IPS-18a (cell line): ENCODE measurements at regions not wholly inside any gene's neighbourhood (a gene's known extent, or its start where the extent isn't known, plus 50 kb on each side); places are given as distances from the start of the nearest gene placed in this dataset.

Source experiments
- H3K27ac ChIP-seq: one replicate; pipeline ENCODE4 v1.5.1; 2013; ENCODE audit warnings: low read length
- H3K27me3 ChIP-seq: one replicate; pipeline ENCODE4 v1.6.1; 2013; ENCODE audit warnings: mild to moderate bottlenecking, low read length; ENCODE audit not compliant: control insufficient read depth, insufficient read depth
- H3K36me3 ChIP-seq: one replicate; pipeline ENCODE4 v1.6.1; 2013; ENCODE audit warnings: low read depth, low read length; ENCODE audit not compliant: control insufficient read depth
- H3K4me1 ChIP-seq: one replicate; pipeline ENCODE4 v1.6.1; 2013; ENCODE audit warnings: low read depth, low read length; ENCODE audit not compliant: control insufficient read depth
- H3K4me3 ChIP-seq: one replicate; pipeline ENCODE4 v1.5.1; 2013; ENCODE audit warnings: low read length
- H3K9ac ChIP-seq: one replicate; pipeline ENCODE4 v1.6.1; 2013; ENCODE audit warnings: mild to moderate bottlenecking, low read length, moderate library complexity
- H3K9me3 ChIP-seq: one replicate; pipeline ENCODE4 v1.6.1; 2013; ENCODE audit warnings: low read depth, low read length; ENCODE audit not compliant: control insufficient read depth

GRCh38 chr2:22826703-22827102 is 558.3 kb upstream of the KLHL29 start:
- H3K27me3 ChIP-seq, result no peaks in the 10 kb centered on the region
- H3K27ac ChIP-seq, result no peak overlapping the region
- no peak overlapping the region for H3K9ac ChIP-seq
- H3K4me1 ChIP-seq, result no peaks in the 10 kb centered on the region
- no peak overlapping the region for H3K4me3 ChIP-seq
- no peaks in the 10 kb centered on the region for H3K9me3 ChIP-seq
- no peaks in the 10 kb centered on the region for H3K36me3 ChIP-seq

- Histone ChIP-seq H3K9ac (no peak overlapping the region), H3K4me1 (no peaks in the 10 kb centered on the region), H3K9me3 (no peaks in the 10 kb centered on the region), H3K27me3 (no peaks in the 10 kb centered on the region), H3K36me3 (no peaks in the 10 kb centered on the region), H3K4me3 (no peak overlapping the region), H3K27ac (no peak overlapping the region)
These were observed 555.2 kb upstream of the KLHL29 start for GRCh38 chr2:22829791-22830190.

- no peaks in the 10 kb centered on the region for H3K27me3 ChIP-seq
- no peak overlapping the region for H3K27ac ChIP-seq
- no peaks in the 10 kb centered on the region for H3K4me1 ChIP-seq
- no peaks in the 10 kb centered on the region for H3K9me3 ChIP-seq
- H3K36me3 ChIP-seq, result no peaks in the 10 kb centered on the region
- no peak overlapping the region for H3K9ac ChIP-seq
- no peak overlapping the region for H3K4me3 ChIP-seq
These were observed 552.8 kb upstream of the KLHL29 start for GRCh38 chr2:22832196-22832595.

DNA sequence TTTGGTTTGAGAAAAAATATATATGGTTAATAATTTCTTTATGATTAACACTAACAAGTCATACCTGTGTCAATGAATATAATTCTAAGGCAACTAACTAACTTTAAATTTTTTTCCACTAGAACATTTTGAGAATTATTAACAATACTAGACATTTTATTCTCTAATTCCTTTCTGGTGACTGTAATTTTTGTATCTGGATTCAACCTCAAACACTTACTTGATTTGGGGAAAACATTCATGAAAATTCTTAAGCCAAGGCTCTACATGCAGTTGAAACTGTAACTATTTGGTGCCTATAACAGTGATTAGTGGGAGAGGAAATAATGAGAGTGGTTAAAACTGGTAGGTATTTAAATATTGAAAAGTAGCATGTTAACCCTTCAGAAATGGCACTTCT is 546.5 kb upstream of the KLHL29 start:
- H3K27me3 ChIP-seq, result no peaks in the 10 kb centered on the region
- no peaks in the 10 kb centered on the region for H3K9me3 ChIP-seq
- no peak overlapping the region for H3K27ac ChIP-seq
- no peak overlapping the region for H3K9ac ChIP-seq
- H3K4me1 ChIP-seq, result no peaks in the 10 kb centered on the region
- H3K36me3 ChIP-seq, result no peaks in the 10 kb centered on the region
- H3K4me3 ChIP-seq, result no peak overlapping the region

DNA sequence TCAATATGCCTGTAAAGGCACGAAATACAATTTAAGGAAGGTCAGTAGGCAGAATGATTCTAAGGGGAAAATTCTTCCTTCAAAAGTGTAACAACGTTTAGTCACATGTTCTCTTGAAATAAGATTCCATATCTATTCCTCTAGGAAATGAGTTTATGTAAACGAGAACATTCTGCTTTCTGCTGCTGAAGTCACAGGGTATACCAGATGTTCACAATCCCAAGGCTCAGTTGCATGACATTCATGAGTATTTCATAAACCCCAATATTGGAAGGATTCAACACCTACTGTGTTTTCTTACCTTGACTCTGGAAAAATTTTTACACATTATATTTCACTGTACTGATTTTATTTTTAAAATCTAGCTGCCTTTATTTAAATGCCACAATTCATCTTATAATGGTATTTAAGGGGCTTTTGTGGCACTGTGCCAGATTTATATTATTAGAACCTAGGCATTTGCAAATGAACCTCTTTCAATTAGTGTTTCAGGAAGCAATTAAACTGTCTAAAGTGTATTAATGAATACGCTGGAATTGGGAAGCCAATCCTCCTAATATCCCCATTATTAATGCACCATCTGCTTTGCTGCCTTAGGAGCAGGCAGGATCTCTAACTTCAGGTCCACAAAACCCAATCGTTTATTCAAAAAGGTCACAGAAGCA is 542.6 kb upstream of the KLHL29 start:
- no peaks in the 10 kb centered on the region for H3K4me1 ChIP-seq
- no peaks in the 10 kb centered on the region for H3K36me3 ChIP-seq
- H3K27me3 ChIP-seq, result no peaks in the 10 kb centered on the region
- no peaks in the 10 kb centered on the region for H3K9me3 ChIP-seq
- H3K9ac ChIP-seq, result no peak overlapping the region
- no peak overlapping the region for H3K27ac ChIP-seq
- H3K4me3 ChIP-seq, result no peak overlapping the region

- H3K27ac ChIP-seq, result no peak overlapping the region
- H3K36me3 ChIP-seq, result no peaks in the 10 kb centered on the region
- no peaks in the 10 kb centered on the region for H3K9me3 ChIP-seq
- H3K27me3 ChIP-seq, result no peaks in the 10 kb centered on the region
- H3K4me3 ChIP-seq, result no peak overlapping the region
- no peak overlapping the region for H3K9ac ChIP-seq
- H3K4me1 ChIP-seq, result no peaks in the 10 kb centered on the region
These were observed 541.0 kb upstream of the KLHL29 start for GRCh38 chr2:22843919-22844537.

DNA sequence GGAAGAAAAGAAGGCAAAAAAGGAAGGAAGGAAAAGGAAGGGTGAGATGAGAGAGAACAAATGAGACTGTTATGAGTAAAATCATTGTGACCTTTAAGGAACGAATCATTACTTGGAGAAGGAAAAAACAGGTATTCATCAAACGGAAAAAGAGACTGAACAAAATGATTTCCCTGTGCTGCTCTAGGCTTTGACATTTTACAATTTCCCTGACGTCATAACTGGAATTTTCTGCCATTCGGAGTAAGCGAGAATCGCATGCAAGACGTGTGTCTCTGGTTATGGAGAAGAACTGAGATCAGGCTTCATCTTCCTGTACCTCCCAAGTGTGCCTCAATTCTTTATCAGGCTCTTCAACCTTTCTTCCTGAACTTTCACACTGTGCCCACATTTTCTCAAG is 534.7 kb upstream of the KLHL29 start:
- H3K27me3 ChIP-seq, result no peaks in the 10 kb centered on the region
- no peaks in the 10 kb centered on the region for H3K9me3 ChIP-seq
- H3K9ac ChIP-seq, result no peak overlapping the region
- H3K27ac ChIP-seq, result no peak overlapping the region
- peaks cover 3% of the 10 kb centered on the region for H3K4me1 ChIP-seq
- no peak overlapping the region for H3K4me3 ChIP-seq
- no peaks in the 10 kb centered on the region for H3K36me3 ChIP-seq

GRCh38 chr2:22854588-22854987 is 530.4 kb upstream of the KLHL29 start:
- no peak overlapping the region for H3K9ac ChIP-seq
- H3K4me3 ChIP-seq, result no peak overlapping the region
- H3K27me3 ChIP-seq, result no peaks in the 10 kb centered on the region
- H3K9me3 ChIP-seq, result no peaks in the 10 kb centered on the region
- H3K4me1 ChIP-seq, result peaks cover 3% of the 10 kb centered on the region
- H3K36me3 ChIP-seq, result no peaks in the 10 kb centered on the region
- H3K27ac ChIP-seq, result no peak overlapping the region

GRCh38 chr2:22855081-22855480 is 529.9 kb upstream of the KLHL29 start:
- Histone ChIP-seq H3K9me3 (peaks cover 2% of the 10 kb centered on the region), H3K27ac (no peak overlapping the region), H3K4me3 (no peak overlapping the region), H3K27me3 (no peaks in the 10 kb centered on the region), H3K9ac (no peak overlapping the region), H3K36me3 (no peaks in the 10 kb centered on the region), H3K4me1 (peaks cover 3% of the 10 kb centered on the region)

- no peak overlapping the region for H3K27ac ChIP-seq
- H3K4me3 ChIP-seq, result no peak overlapping the region
- no peak overlapping the region for H3K9ac ChIP-seq
- H3K9me3 ChIP-seq, result peaks cover 9% of the 10 kb centered on the region
- no peaks in the 10 kb centered on the region for H3K36me3 ChIP-seq
- H3K4me1 ChIP-seq, result peaks cover 3% of the 10 kb centered on the region
- no peaks in the 10 kb centered on the region for H3K27me3 ChIP-seq
These were observed 529.2 kb upstream of the KLHL29 start for GRCh38 chr2:22855761-22856184.

- no peak overlapping the region for H3K27ac ChIP-seq
- H3K9ac ChIP-seq, result no peak overlapping the region
- no peaks in the 10 kb centered on the region for H3K27me3 ChIP-seq
- H3K4me3 ChIP-seq, result no peak overlapping the region
- H3K36me3 ChIP-seq, result no peaks in the 10 kb centered on the region
- H3K9me3 ChIP-seq, result no peaks in the 10 kb centered on the region
- no peaks in the 10 kb centered on the region for H3K4me1 ChIP-seq
These were observed 517.0 kb upstream of the KLHL29 start for GRCh38 chr2:22867973-22868372.

- Histone ChIP-seq H3K4me1 (peaks cover 19% of the 10 kb centered on the region), H3K4me3 (no peak overlapping the region), H3K9ac (no peak overlapping the region), H3K27ac (no peak overlapping the region), H3K27me3 (no peaks in the 10 kb centered on the region), H3K9me3 (peaks cover 3% of the 10 kb centered on the region), H3K36me3 (no peaks in the 10 kb centered on the region)
These were observed 506.9 kb upstream of the KLHL29 start for GRCh38 chr2:22878121-22878520.
